M059J (cell line): ENCODE measurements at regions not wholly inside any gene's neighbourhood (a gene's known extent, or its start where the extent isn't known, plus 50 kb on each side); places are given as distances from the start of the nearest gene placed in this dataset.
"Not testable (repeated sequence)": the region's sequence is repeated elsewhere in the genome, so short reads cannot be mapped to it uniquely, and the experiment has no call there.

Experiments
- DNase-seq: peaks from one replicate; pipeline ENCODE4 v3.0.0-alpha.2; 2012; ENCODE audit warnings: low read depth

- DNase-seq: no peak
These were observed 137.1 kb downstream of the ELOVL4 start for GRCh38 chr6:79810185-79810705.

- no peak for DNase-seq
These were observed 138.4 kb downstream of the ELOVL4 start for GRCh38 chr6:79808921-79809320.

GRCh38 chr6:79806661-79807060, 140.7 kb downstream of the ELOVL4 start:
- DNase-seq: not testable (repeated sequence)

GRCh38 chr6:79804732-79805131, 142.6 kb downstream of the ELOVL4 start:
- no peak for DNase-seq

- no peak for DNase-seq
These were observed 143.4 kb downstream of the ELOVL4 start for GRCh38 chr6:79803917-79804316.

GRCh38 chr6:79802657-79803300, 144.6 kb downstream of the ELOVL4 start:
- no peak for DNase-seq

GRCh38 chr6:79801362-79801761, 146.0 kb downstream of the ELOVL4 start:
- no peak for DNase-seq

- DNase-seq: no peak
These were observed 148.5 kb downstream of the ELOVL4 start for GRCh38 chr6:79798841-79799240.

- no peak for DNase-seq
These were observed 149.4 kb downstream of the ELOVL4 start for GRCh38 chr6:79797912-79798311.

GRCh38 chr6:79797163-79797764, 150.1 kb downstream of the ELOVL4 start:
- no peak for DNase-seq

- DNase-seq: no peak
These were observed 151.2 kb downstream of the ELOVL4 start for GRCh38 chr6:79796197-79796596.

- no peak for DNase-seq
These were observed 157.5 kb downstream of the ELOVL4 start for GRCh38 chr6:79789896-79790295.

GRCh38 chr6:79788756-79789155, 157.6 kb downstream of the SH3BGRL2 start:
- DNase-seq: no peak

GRCh38 chr6:79787626-79788025, 156.5 kb downstream of the SH3BGRL2 start:
- DNase-seq: no peak

GRCh38 chr6:79784395-79784753, 153.2 kb downstream of the SH3BGRL2 start:
- no peak for DNase-seq

- DNase-seq: no peak
These were observed 152.7 kb downstream of the SH3BGRL2 start for GRCh38 chr6:79783670-79784394.

GRCh38 chr6:79782792-79783580, 151.9 kb downstream of the SH3BGRL2 start:
- no peak for DNase-seq

- DNase-seq: no peak
These were observed 150.8 kb downstream of the SH3BGRL2 start for GRCh38 chr6:79781916-79782315.

GRCh38 chr6:79780881-79781280, 149.8 kb downstream of the SH3BGRL2 start:
- DNase-seq: no peak

GRCh38 chr6:79778816-79779215, 147.7 kb downstream of the SH3BGRL2 start:
- no peak for DNase-seq

GRCh38 chr6:79777713-79778579, 146.8 kb downstream of the SH3BGRL2 start:
- DNase-seq: peak; percentile 65
